HG03064 (cell line): ENCODE measurements at regions not wholly inside any gene's neighbourhood (a gene's known extent, or its start where the extent isn't known, plus 50 kb on each side); places are given as distances from the start of the nearest gene placed in this dataset.
"Not testable (repeated sequence)": the region's sequence is repeated elsewhere in the genome, so short reads cannot be mapped to it uniquely, and the experiment has no call there.

ENCODE experiments used
- ATAC-seq: cut with Tn5 transposase; IDR thresholded peaks from one replicate; pipeline ENCODE4 v1.9.1; 2021; ENCODE audit warnings: low read depth; ENCODE audit not compliant: unreplicated experiment

- no peak for ATAC-seq
Observed at GRCh38 chr5:166865206-166865605, 1426.2 kb upstream of the WWC1 start.

GRCh38 chr5:166880456-166880855 lies 1411.0 kb upstream of the WWC1 start:
- ATAC-seq, result no peak

DNA sequence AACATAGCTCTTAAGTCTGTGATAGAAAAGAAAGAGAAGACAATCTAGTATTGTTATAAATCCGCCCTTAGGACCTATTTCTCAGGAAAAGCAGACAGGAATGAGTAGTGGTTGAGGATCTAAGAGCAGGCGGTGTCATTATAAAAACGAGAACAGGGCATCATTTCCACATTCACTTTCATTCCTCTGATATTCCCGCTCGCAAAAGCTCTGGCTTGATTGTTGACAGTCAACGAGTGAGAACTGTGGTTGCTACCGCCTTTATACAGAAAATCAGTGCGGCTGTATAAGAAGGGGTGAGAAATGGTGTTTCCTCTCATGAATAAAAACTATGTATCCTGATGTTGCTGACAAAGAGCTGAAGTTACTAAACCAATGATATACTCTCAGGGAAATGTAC lies 1409.6 kb upstream of the WWC1 start:
- no peak for ATAC-seq

DNA sequence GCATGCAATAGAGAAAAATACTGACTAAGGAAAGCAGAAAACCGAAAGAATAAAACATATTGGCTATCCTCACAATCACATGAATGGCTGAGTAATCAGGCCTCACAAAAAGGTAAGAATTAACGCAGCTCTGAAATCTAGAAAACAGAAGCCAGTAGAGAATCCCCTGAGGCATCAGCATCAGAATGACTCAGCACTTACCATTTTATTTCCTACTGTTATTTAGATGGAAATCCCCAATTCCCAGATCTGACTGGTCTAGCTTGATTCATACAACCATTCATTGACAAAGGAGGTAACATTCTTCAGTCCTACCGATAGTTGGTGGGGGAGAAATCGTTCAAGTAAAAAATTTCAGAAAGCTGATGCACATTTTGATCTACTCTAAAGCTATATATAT lies 1408.4 kb upstream of the WWC1 start:
- no peak for ATAC-seq

GRCh38 chr5:166898166-166898565 lies 1393.3 kb upstream of the WWC1 start:
- no peak for ATAC-seq

DNA sequence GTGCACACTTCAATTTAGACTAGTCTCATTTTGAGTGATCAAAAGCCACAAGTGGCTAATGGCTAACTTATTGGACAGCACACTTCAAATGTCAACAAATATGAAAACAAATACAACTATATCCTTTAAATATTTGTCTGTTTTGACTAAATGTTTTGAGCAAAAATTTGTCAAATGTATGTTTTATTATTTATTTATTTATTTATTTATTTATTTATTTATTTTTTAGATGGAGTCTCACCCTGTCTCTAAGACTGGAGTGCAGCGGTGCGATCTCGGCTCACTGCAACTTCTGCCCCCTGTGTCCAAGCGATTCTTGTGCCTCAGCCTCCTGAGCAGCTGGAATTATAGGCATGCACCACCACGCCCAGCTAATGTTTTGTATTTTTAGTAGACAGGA lies 1392.1 kb upstream of the WWC1 start:
- ATAC-seq, result no peak

GRCh38 chr5:166904571-166904970 lies 1386.9 kb upstream of the WWC1 start:
- ATAC-seq, result no peak

GRCh38 chr5:166906991-166907713 lies 1384.3 kb upstream of the WWC1 start:
- no peak for ATAC-seq

DNA sequence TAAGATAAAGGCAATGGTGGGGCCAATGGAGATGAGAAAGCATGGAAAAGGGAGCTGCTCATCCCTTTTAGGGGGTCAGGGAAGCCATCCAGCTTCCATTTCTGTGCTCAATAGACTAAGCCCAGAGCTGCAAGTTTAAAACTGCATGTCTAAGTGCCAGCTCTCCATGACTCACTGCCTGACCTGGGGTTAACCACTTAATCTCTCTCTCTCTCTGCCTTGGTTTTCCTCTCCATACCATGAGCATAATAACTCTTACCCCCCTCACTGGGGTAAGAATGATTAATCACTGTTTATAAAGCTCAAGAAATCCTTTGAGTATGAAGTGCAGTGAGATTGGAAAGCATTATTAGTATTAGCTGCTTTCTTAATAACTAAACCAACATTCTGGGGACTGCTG lies 1382.4 kb upstream of the WWC1 start:
- no peak for ATAC-seq

GRCh38 chr5:166909926-166910325 lies 1381.5 kb upstream of the WWC1 start:
- no peak for ATAC-seq

GRCh38 chr5:166910995-166911394 lies 1380.5 kb upstream of the WWC1 start:
- no peak for ATAC-seq

DNA sequence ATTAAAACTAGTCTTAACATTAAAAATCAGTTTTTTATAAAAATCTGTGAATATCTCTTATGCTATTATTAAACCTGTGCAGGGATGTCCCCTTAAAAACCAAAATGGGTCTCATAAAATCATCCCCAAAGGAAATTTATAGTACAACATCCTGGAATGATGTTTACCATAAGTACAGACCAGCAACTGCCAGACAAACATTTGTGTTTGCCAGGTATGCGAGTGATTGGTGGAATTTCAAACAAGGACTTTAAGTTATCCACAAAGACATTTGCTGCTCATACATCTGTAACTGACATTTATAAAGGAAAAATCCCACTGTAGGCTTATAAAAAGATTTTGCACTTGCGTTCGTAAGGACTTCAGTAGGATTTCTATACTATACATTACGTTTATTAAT lies 1375.4 kb upstream of the WWC1 start:
- no peak for ATAC-seq

DNA sequence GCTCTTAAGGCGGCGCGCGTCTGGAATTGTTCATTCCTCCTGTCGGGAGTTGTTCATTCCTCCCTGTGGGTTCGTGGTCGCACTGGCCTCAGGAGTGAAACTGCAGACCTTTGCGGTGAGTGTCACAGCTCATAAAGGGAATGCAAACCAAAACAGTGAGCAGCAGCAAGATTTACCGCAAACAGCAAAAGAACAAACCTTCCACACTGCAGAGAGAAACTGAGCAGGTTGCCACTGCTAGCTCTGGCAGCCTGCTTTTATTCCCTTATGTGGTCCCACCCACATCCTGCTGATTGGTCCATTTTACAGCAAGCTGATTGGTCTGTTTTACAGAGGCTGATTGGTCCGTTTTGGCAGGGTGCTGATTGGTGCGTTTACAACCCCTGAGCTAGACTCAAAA lies 1365.3 kb upstream of the WWC1 start:
- no peak for ATAC-seq

GRCh38 chr5:166926806-166927475 lies 1364.5 kb upstream of the WWC1 start:
- ATAC-seq, result not testable (repeated sequence)

GRCh38 chr5:166936351-166936750 lies 1355.1 kb upstream of the WWC1 start:
- ATAC-seq, result no peak

- ATAC-seq, result no peak
Observed at GRCh38 chr5:166938071-166938470, 1353.4 kb upstream of the WWC1 start.

- no peak for ATAC-seq
Observed at GRCh38 chr5:166942948-166943347, 1348.5 kb upstream of the WWC1 start.

DNA sequence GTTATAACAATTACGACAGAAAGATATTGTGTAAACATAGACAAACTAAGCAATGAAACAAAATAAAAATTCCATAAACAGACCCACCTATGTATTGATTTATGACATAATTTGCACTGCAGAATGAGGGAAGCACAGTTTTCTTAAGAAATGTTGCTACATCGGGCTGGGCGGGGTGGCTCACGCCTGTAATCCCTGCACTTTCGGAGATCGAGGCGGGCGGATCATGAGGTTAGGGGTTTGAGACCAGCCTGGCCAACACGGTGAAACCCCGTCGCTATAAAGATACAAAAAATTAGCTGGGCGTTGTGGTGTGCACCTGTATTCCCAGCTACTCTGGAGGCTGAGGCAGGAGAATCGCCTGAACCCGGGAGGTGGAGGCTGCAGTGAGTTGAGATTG lies 1344.4 kb upstream of the WWC1 start:
- no peak for ATAC-seq

DNA sequence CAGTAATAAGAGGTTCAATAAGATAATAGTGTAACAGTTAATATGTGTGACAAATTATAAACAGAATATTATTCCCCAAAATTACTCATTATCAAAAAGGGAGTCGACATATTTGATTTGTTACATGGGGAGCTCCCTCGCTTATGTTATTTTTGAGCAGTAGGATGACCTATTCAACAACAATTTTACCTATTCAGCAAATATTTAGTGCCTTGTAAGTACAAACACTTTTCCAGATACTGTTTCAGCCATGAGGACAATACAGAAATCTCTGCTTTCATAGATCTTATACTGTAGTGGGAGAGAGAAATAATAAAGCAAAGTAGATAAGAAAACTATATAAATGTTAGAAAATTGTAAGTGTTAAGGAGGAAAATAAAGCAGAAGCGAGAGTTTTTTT lies 1342.8 kb upstream of the WWC1 start:
- no peak for ATAC-seq

GRCh38 chr5:166952048-166952447 lies 1339.4 kb upstream of the WWC1 start:
- no peak for ATAC-seq

GRCh38 chr5:166957782-166958181 lies 1333.7 kb upstream of the WWC1 start:
- no peak for ATAC-seq

DNA sequence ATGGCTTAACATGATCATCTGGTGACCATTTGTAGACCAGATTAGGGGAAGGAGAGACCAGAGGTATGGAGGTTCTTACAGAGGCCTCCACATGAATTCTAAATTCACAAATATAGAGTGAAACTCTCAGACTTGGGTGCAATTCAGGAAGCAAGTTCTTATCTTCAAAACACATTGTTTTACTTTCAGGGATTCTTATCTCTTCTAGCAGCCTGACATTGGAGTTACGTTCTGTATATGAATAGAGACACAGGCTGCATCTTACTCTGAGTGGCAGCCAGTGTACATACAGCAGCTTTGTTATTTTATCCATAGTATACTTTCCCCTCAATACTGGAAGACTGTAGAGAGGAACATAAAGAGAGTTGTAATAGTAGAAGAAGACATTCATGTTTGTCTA lies 1331.7 kb upstream of the WWC1 start:
- no peak for ATAC-seq
